LoVo (cell line): ENCODE measurements at regions not wholly inside any gene's neighbourhood (a gene's known extent, or its start where the extent isn't known, plus 50 kb on each side); places are given as distances from the start of the nearest gene placed in this dataset.

ENCODE experiments used
- DNase-seq: peaks from one replicate; pipeline ENCODE4 v3.0.0-alpha.2; 2016; ENCODE audit warnings: low spot score

GRCh38 chr15:27619204-27619603 lies 479.9 kb downstream of the OCA2 start:
- no peak for DNase-seq

- no peak for DNase-seq
These were observed 482.1 kb downstream of the OCA2 start for GRCh38 chr15:27617013-27617412.

GRCh38 chr15:27608248-27608647 lies 490.9 kb downstream of the OCA2 start:
- DNase-seq, result no peak

- no peak for DNase-seq
These were observed 497.7 kb downstream of the OCA2 start for GRCh38 chr15:27601239-27601960.

GRCh38 chr15:27599034-27599433 lies 500.1 kb downstream of the OCA2 start:
- no peak for DNase-seq

GRCh38 chr15:27598251-27599009 lies 500.7 kb downstream of the OCA2 start:
- DNase-seq, result no peak

- no peak for DNase-seq
These were observed 503.9 kb downstream of the OCA2 start for GRCh38 chr15:27595211-27595610.

GRCh38 chr15:27592036-27592760 lies 506.9 kb downstream of the OCA2 start:
- DNase-seq, result no peak
